ENCODE measurements at regions not wholly inside any gene's neighbourhood (a gene's known extent, or its start where the extent isn't known, plus 50 kb on each side); places are given as distances from the start of the nearest gene placed in this dataset.

GRCh38 chr3:43155464-43156121, 49.7 kb upstream of the POMGNT2 start:
- no peak for DNase-seq (ENCODE audit: low read depth in 1 of 2, low spot score in 1 of 2)

Measured in activated CD4-positive, alpha-beta T cell treated with anti-CD3 and anti-CD28 coated beads, Interleukin-2, amount 50 U/mL, for 24 hours (primary cell).